Activated naive CD8-positive, alpha-beta T cell (primary cell): ENCODE measurements at regions not wholly inside any gene's neighbourhood (a gene's known extent, or its start where the extent isn't known, plus 50 kb on each side); places are given as distances from the start of the nearest gene placed in this dataset.

Experiments used
- H3K27ac Mint-ChIP-seq: one replicate; pipeline ENCODE4 v1.8.0; 2021; ENCODE audit warnings: mixed read lengths
- H3K27me3 Mint-ChIP-seq: one replicate; pipeline ENCODE4 v1.8.0; 2021; ENCODE audit warnings: mixed read lengths
- H3K36me3 Mint-ChIP-seq: one replicate; pipeline ENCODE4 v1.8.0; 2021; ENCODE audit warnings: mixed read lengths
- H3K4me1 Mint-ChIP-seq: one replicate; pipeline ENCODE4 v1.8.0; 2021; ENCODE audit warnings: low read depth, mixed read lengths
- H3K4me3 Mint-ChIP-seq: one replicate; pipeline ENCODE4 v1.8.0; 2021; ENCODE audit warnings: mild to moderate bottlenecking, mixed read lengths
- H3K9me3 Mint-ChIP-seq: one replicate; pipeline ENCODE4 v1.8.0; 2021; ENCODE audit warnings: low read depth, mixed read lengths

GRCh38 chr6:99761711-99762110, 155.1 kb downstream of the PRDM13 start:
- no peaks in the 10 kb centered on the region for H3K9me3 Mint-ChIP-seq
- no peak overlapping the region for H3K4me3 Mint-ChIP-seq
- H3K27ac Mint-ChIP-seq = no peak overlapping the region
- H3K27me3 Mint-ChIP-seq = peaks cover 6% of the 10 kb centered on the region
- H3K4me1 Mint-ChIP-seq = no peaks in the 10 kb centered on the region
- no peaks in the 10 kb centered on the region for H3K36me3 Mint-ChIP-seq

- no peaks in the 10 kb centered on the region for H3K36me3 Mint-ChIP-seq
- H3K27me3 Mint-ChIP-seq = peaks cover 3% of the 10 kb centered on the region
- H3K27ac Mint-ChIP-seq = no peak overlapping the region
- no peaks in the 10 kb centered on the region for H3K9me3 Mint-ChIP-seq
- no peak overlapping the region for H3K4me3 Mint-ChIP-seq
- no peaks in the 10 kb centered on the region for H3K4me1 Mint-ChIP-seq
These were observed 161.5 kb downstream of the PRDM13 start for GRCh38 chr6:99768166-99768565.

GRCh38 chr6:99779631-99780555, 173.3 kb downstream of the PRDM13 start:
- H3K4me1 Mint-ChIP-seq = no peaks in the 10 kb centered on the region
- H3K36me3 Mint-ChIP-seq = no peaks in the 10 kb centered on the region
- H3K27me3 Mint-ChIP-seq = peaks cover 32% of the 10 kb centered on the region
- H3K4me3 Mint-ChIP-seq = no peak overlapping the region
- no peak overlapping the region for H3K27ac Mint-ChIP-seq
- no peaks in the 10 kb centered on the region for H3K9me3 Mint-ChIP-seq

- Mint-ChIP-seq H3K4me1 (no peaks in the 10 kb centered on the region), H3K36me3 (no peaks in the 10 kb centered on the region), H3K27me3 (peaks cover 33% of the 10 kb centered on the region), H3K27ac (no peak overlapping the region), H3K9me3 (no peaks in the 10 kb centered on the region), H3K4me3 (no peak overlapping the region)
These were observed 173.9 kb downstream of the PRDM13 start for GRCh38 chr6:99780556-99780885.

- Mint-ChIP-seq H3K36me3 (no peaks in the 10 kb centered on the region), H3K9me3 (no peaks in the 10 kb centered on the region), H3K4me1 (no peaks in the 10 kb centered on the region), H3K27me3 (peaks cover 15% of the 10 kb centered on the region), H3K4me3 (no peak overlapping the region), H3K27ac (no peak overlapping the region)
These were observed 183.1 kb downstream of the PRDM13 start for GRCh38 chr6:99789767-99790166.

GRCh38 chr6:99790679-99791078, 184.0 kb downstream of the PRDM13 start:
- H3K27me3 Mint-ChIP-seq = peaks cover 14% of the 10 kb centered on the region
- no peaks in the 10 kb centered on the region for H3K4me1 Mint-ChIP-seq
- H3K27ac Mint-ChIP-seq = no peak overlapping the region
- H3K36me3 Mint-ChIP-seq = no peaks in the 10 kb centered on the region
- no peak overlapping the region for H3K4me3 Mint-ChIP-seq
- no peaks in the 10 kb centered on the region for H3K9me3 Mint-ChIP-seq

- Mint-ChIP-seq H3K9me3 (no peaks in the 10 kb centered on the region), H3K27me3 (peaks cover 6% of the 10 kb centered on the region), H3K36me3 (no peaks in the 10 kb centered on the region), H3K4me1 (no peaks in the 10 kb centered on the region), H3K4me3 (no peak overlapping the region), H3K27ac (no peak overlapping the region)
These were observed 192.2 kb downstream of the MCHR2 start for GRCh38 chr6:99801805-99802204.

- Mint-ChIP-seq H3K36me3 (no peaks in the 10 kb centered on the region), H3K27ac (no peak overlapping the region), H3K4me3 (no peak overlapping the region), H3K4me1 (no peaks in the 10 kb centered on the region), H3K9me3 (no peaks in the 10 kb centered on the region), H3K27me3 (peaks cover 6% of the 10 kb centered on the region)
These were observed 191.5 kb downstream of the MCHR2 start for GRCh38 chr6:99802396-99803031.

GRCh38 chr6:99808992-99809391, 185.0 kb downstream of the MCHR2 start:
- Mint-ChIP-seq H3K27ac (no peak overlapping the region), H3K27me3 (peaks cover 10% of the 10 kb centered on the region), H3K36me3 (no peaks in the 10 kb centered on the region), H3K4me3 (no peak overlapping the region), H3K9me3 (no peaks in the 10 kb centered on the region), H3K4me1 (no peaks in the 10 kb centered on the region)

GRCh38 chr6:99810295-99810694, 183.7 kb downstream of the MCHR2 start:
- no peaks in the 10 kb centered on the region for H3K9me3 Mint-ChIP-seq
- no peak overlapping the region for H3K27ac Mint-ChIP-seq
- no peaks in the 10 kb centered on the region for H3K4me1 Mint-ChIP-seq
- H3K36me3 Mint-ChIP-seq = no peaks in the 10 kb centered on the region
- H3K27me3 Mint-ChIP-seq = peaks cover 11% of the 10 kb centered on the region
- H3K4me3 Mint-ChIP-seq = no peak overlapping the region

- H3K36me3 Mint-ChIP-seq = no peaks in the 10 kb centered on the region
- H3K9me3 Mint-ChIP-seq = no peaks in the 10 kb centered on the region
- H3K4me3 Mint-ChIP-seq = no peak overlapping the region
- H3K27ac Mint-ChIP-seq = no peak overlapping the region
- H3K27me3 Mint-ChIP-seq = peaks cover 11% of the 10 kb centered on the region
- no peaks in the 10 kb centered on the region for H3K4me1 Mint-ChIP-seq
These were observed 182.9 kb downstream of the MCHR2 start for GRCh38 chr6:99810942-99811620.

GRCh38 chr6:99811636-99812035, 182.4 kb downstream of the MCHR2 start:
- Mint-ChIP-seq H3K4me1 (no peaks in the 10 kb centered on the region), H3K4me3 (no peak overlapping the region), H3K27me3 (peaks cover 13% of the 10 kb centered on the region), H3K9me3 (no peaks in the 10 kb centered on the region), H3K27ac (no peak overlapping the region), H3K36me3 (no peaks in the 10 kb centered on the region)

- no peaks in the 10 kb centered on the region for H3K9me3 Mint-ChIP-seq
- no peaks in the 10 kb centered on the region for H3K4me1 Mint-ChIP-seq
- no peak overlapping the region for H3K27ac Mint-ChIP-seq
- H3K36me3 Mint-ChIP-seq = no peaks in the 10 kb centered on the region
- H3K4me3 Mint-ChIP-seq = no peak overlapping the region
- peaks cover 15% of the 10 kb centered on the region for H3K27me3 Mint-ChIP-seq
These were observed 180.5 kb downstream of the MCHR2 start for GRCh38 chr6:99813565-99813964.

GRCh38 chr6:99814230-99814928, 179.6 kb downstream of the MCHR2 start:
- no peaks in the 10 kb centered on the region for H3K9me3 Mint-ChIP-seq
- no peaks in the 10 kb centered on the region for H3K36me3 Mint-ChIP-seq
- H3K4me3 Mint-ChIP-seq = no peak overlapping the region
- peaks cover 15% of the 10 kb centered on the region for H3K27me3 Mint-ChIP-seq
- no peak overlapping the region for H3K27ac Mint-ChIP-seq
- H3K4me1 Mint-ChIP-seq = no peaks in the 10 kb centered on the region

GRCh38 chr6:99816795-99817194, 177.2 kb downstream of the MCHR2 start:
- H3K36me3 Mint-ChIP-seq = no peaks in the 10 kb centered on the region
- H3K27me3 Mint-ChIP-seq = peaks cover 12% of the 10 kb centered on the region
- no peak overlapping the region for H3K4me3 Mint-ChIP-seq
- no peak overlapping the region for H3K27ac Mint-ChIP-seq
- H3K4me1 Mint-ChIP-seq = no peaks in the 10 kb centered on the region
- H3K9me3 Mint-ChIP-seq = no peaks in the 10 kb centered on the region
